ENCODE measurements at regions not wholly inside any gene's neighbourhood (a gene's known extent, or its start where the extent isn't known, plus 50 kb on each side); places are given as distances from the start of the nearest gene placed in this dataset.

DNA sequence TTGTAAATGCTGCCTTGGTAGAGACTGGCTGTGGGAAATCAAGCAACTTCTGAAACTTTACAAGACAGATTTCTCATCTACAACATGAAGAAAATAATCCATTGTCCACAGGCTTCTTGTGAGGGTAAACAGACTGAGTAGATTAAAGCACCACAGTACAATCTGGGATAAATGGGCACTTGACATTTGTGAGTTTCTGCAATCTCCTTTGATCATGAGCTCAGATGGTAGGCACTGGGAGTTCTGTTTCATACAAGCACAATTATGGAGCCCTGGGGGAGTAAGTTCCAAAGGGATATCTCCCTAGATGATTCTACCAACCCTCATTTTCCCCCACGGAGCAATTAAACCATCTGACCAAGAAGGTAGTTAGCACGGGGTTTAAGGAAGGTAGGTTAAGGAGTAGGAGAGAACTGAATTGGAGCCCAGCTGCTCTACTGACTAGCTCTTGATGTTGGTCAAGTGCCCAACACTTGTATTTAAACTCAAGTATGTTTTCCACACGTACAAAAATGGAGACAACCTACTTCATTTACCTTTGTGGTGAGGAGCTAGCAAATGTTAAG, 479.5 kb upstream of the TNC start:
- POLR2A ChIA-PET = no interaction called here
- Mint-ChIP-seq H3K9me3 (no peaks in the 10 kb centered on the region), H3K27ac (no peak overlapping the region), H3K4me3 (no peak overlapping the region), H3K27me3 (peaks cover 16% of the 10 kb centered on the region), H3K36me3 (no peaks in the 10 kb centered on the region), H3K4me1 (no peaks in the 10 kb centered on the region)
- DNase-seq (no peak), ATAC-seq (ENCODE audit: low read depth) (no peak)

DNA sequence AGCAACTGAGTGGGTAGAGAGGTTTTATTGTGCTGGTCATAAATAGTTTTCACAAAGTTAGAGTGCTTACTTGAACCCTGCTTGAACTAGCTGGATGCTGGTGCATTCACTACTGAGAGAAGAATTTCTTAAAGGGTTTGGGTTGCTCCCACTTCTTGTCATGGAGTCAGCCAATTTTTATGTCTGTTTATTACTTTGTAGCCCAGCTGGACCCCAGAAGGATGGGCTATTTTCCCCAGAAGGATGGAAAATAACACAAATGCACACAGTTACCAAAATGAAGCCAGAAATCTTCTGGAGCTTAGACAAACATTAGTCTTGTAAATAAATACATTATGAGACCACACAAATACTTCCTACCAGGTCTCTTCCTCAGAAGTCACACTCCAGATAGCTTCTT, 480.8 kb upstream of the TNC start:
- Mint-ChIP-seq H3K4me1 (no peaks in the 10 kb centered on the region), H3K36me3 (no peaks in the 10 kb centered on the region), H3K9me3 (no peaks in the 10 kb centered on the region), H3K4me3 (no peak overlapping the region), H3K27ac (no peak overlapping the region), H3K27me3 (peaks cover 16% of the 10 kb centered on the region)
- ATAC-seq (ENCODE audit: low read depth) = no peak
- no peak for DNase-seq
- POLR2A ChIA-PET = no interaction called here

DNA sequence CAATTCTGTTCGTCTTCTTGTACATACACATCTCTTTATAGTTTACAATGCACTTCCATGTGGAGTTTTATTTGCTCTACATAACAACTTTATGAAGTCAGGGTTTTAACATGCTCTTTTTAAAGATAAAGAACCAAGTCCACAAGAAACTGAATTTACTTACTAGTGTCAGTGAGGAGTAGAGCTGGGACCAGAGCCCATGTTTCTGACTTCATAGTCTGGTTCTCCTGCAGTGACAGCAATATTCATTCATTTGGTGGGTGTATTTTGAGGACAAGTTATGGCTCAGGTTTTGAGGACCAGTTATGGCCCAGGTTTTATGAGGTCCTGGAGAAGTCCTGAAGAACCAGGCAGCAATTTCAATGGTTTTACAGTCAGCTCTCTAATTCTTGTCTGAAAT, 481.9 kb upstream of the TNC start:
- no peak overlapping the region for H3K27ac Mint-ChIP-seq
- H3K27me3 Mint-ChIP-seq = peaks cover 13% of the 10 kb centered on the region
- no peak overlapping the region for H3K4me3 Mint-ChIP-seq
- no peak for ATAC-seq (ENCODE audit: low read depth)
- POLR2A ChIA-PET = no interaction called here
- DNase-seq = no peak
- no peaks in the 10 kb centered on the region for H3K4me1 Mint-ChIP-seq
- H3K9me3 Mint-ChIP-seq = no peaks in the 10 kb centered on the region
- no peaks in the 10 kb centered on the region for H3K36me3 Mint-ChIP-seq

DNA sequence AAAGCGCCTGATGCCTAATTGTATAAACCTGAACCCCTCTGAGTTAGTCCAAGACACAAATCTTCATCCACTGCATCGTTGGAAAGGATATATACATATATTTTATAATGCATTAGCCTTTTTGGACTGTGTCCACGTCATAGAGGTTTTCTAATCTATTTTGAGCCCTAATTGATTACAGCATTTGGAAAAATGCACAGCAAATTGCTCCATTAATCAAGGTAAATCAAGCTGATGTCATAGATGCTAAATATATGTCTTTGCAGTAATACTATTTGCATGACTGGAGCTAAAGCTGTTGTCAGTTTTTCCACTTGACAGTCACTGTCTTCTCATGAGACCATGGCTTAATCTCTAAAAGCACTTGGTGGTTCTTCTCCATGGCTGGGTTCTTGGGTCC, 483.5 kb upstream of the TNC start:
- Mint-ChIP-seq H3K27me3 (peaks cover 5% of the 10 kb centered on the region), H3K36me3 (no peaks in the 10 kb centered on the region), H3K4me3 (no peak overlapping the region), H3K27ac (no peak overlapping the region), H3K9me3 (no peaks in the 10 kb centered on the region), H3K4me1 (no peaks in the 10 kb centered on the region)
- DNase-seq = no peak
- POLR2A ChIA-PET = no interaction called here
- ATAC-seq (ENCODE audit: low read depth) = no peak

DNA sequence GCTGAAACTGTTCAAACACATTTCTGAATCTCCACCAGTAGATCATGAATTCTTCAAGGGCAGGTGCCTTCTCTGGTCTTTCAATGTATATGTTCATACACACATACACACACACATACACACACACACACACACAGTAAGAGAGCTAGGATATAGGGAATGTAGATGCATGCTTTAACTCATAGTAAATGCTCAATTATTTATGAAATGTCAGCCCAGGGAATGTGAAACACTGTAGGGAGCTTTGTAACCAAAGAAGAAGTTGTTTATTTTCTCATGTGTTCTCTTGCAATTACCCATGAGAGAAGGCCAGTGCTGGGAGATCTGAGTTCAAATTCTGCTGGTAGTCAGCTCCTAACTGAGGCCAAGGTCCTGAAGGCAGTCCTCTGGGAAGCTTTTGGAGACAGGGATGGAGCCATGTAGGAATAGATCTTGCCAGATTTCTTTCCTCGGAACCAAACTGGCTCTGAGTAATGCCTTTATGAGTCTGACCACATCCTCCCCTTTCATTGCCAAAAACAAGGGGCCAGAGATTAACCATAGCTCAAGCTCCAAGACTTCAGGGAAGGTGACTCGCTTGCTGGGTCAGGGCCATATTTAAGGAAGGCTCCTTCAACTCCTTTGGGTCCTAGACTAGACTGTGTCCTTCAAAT, 487.0 kb upstream of the TNC start:
- Mint-ChIP-seq H3K4me3 (no peak overlapping the region), H3K36me3 (no peaks in the 10 kb centered on the region)

DNA sequence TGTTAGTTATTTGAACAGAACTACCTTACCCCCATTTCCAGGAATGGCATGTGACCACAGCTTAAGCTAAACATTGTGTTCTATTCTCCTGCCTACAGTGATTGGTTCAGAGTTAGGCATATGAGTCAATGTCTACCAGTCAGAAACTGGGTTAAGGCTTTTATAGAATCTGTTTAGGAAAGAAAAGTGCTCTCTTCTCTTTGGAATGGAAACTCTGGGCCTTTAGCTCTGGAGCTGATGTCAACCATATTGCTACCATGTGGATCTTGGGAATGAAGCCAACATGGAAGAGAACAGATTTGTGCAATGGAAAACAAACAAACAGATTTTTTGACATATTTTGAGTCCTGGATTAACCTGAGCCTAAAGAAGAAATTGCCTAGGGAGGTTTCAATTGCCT, 488.9 kb upstream of the TNC start:
- Mint-ChIP-seq H3K27ac (no peak overlapping the region), H3K4me1 (no peaks in the 10 kb centered on the region)
- no peak for ATAC-seq (ENCODE audit: low read depth)

More for the DNA sequence above, 487.0 kb upstream of the TNC start:
- Mint-ChIP-seq H3K9me3 (no peaks in the 10 kb centered on the region), H3K27me3 (no peaks in the 10 kb centered on the region), H3K27ac (no peak overlapping the region), H3K4me1 (no peaks in the 10 kb centered on the region)
- no peak for DNase-seq
- POLR2A ChIA-PET = no interaction called here
- no peak for ATAC-seq (ENCODE audit: low read depth)

DNA sequence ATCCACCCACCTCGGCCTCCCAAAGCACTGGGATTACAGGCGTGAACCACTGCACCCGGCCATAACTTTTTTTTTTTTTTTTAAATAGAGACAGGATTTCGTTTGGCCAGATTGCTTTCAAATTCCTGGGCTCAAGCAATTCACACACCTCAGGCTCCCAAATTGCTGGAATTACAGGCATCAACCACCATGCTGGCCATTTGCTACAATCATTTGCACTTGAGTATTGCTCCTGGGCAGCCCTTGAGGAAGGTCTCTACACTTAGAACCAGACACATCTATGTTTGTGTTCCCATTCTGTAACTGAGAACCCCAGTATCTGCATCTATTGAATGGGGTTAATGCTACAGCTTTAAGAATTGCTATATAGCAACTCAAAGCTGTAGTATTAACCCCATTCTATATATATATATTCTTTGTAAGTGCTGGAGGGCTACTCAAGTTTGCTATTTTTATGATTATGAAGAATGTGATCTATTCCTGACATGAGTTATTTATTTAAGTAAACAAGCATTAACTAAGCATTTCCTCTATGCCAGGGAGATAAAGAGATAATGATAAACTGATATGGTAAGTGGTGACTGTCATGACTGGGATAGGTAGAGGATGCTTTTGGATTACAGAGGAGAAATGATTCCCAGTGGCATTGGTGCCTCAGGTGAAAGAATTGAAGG, 496.5 kb upstream of the TNC start:
- Mint-ChIP-seq H3K27ac (no peak overlapping the region), H3K9me3 (no peaks in the 10 kb centered on the region), H3K27me3 (no peaks in the 10 kb centered on the region), H3K4me3 (no peak overlapping the region), H3K36me3 (no peaks in the 10 kb centered on the region), H3K4me1 (no peaks in the 10 kb centered on the region)
- ATAC-seq (ENCODE audit: low read depth) = no peak
- DNase-seq = no peak
- POLR2A ChIA-PET = no interaction called here

More for the DNA sequence above, 488.9 kb upstream of the TNC start:
- no peaks in the 10 kb centered on the region for H3K9me3 Mint-ChIP-seq
- no peaks in the 10 kb centered on the region for H3K36me3 Mint-ChIP-seq
- H3K4me3 Mint-ChIP-seq = no peak overlapping the region
- POLR2A ChIA-PET = no interaction called here
- no peaks in the 10 kb centered on the region for H3K27me3 Mint-ChIP-seq
- no peak for DNase-seq

DNA sequence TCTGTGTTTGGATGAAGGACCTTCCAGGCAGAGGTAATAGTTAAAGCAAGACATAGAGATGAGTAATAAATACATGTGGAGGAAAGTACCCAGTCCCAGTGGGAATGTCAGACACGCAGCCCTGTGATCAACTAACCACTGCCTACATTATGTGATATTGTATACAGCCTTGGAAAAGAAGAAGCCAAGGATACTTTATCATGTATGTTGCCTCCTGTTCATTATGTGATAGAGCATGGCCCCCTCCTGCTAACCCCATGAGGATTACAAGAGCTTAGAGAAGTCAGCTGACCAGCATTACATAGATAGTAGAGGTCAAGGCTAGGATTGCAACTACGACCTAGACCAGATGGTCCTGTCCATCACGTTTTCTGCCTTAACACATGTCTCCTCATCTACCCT, 497.0 kb upstream of the TNC start:
- no peaks in the 10 kb centered on the region for H3K4me1 Mint-ChIP-seq
- no peak overlapping the region for H3K4me3 Mint-ChIP-seq
- H3K36me3 Mint-ChIP-seq = no peaks in the 10 kb centered on the region
- POLR2A ChIA-PET = no interaction called here
- no peak for DNase-seq
- no peak for ATAC-seq (ENCODE audit: low read depth)
- no peaks in the 10 kb centered on the region for H3K9me3 Mint-ChIP-seq
- no peak overlapping the region for H3K27ac Mint-ChIP-seq
- no peaks in the 10 kb centered on the region for H3K27me3 Mint-ChIP-seq

DNA sequence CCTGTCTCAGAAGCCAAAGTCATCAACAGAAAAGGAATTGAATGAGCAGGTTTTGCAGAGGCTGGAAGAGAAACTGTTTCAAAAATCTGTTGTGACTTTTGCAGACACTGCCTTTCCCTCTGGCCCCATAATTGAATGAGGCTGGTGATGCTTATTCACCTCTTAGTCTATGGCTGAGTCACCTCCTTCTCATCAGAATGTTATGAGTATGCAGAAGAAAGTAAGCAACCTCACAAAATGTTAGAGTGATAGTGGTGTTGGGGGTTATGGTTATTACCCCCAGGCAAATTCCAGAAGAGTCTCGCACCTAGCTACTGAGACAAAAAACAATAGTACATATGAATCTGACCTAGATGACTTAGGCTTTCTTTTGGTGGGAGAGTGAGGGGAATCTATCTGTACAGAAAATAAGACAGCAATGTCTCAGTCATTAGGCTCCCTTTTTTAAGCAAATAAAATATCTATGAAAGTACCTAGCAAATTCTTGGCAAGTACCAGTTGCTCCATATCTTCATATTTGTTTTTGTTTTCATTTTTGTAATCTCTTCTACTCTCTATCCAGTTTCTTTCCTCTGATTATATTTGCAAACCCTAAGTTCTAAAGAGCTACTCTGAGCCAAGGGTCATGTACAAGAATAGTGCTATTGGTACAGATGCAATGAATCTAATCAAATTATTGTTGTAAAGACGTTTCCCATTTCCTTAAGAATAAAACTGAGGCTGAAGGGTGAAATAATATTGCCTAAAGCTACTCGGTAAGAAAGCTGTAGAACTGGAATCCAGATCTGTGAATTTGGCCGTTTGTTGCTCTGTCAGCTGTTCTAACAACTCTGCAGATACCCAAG, 498.1 kb upstream of the TNC start:
- ATAC-seq (ENCODE audit: low read depth) = no peak
- Mint-ChIP-seq H3K27me3 (no peaks in the 10 kb centered on the region), H3K9me3 (no peaks in the 10 kb centered on the region), H3K4me3 (no peak overlapping the region), H3K27ac (no peak overlapping the region), H3K4me1 (no peaks in the 10 kb centered on the region), H3K36me3 (no peaks in the 10 kb centered on the region)
- no peak for DNase-seq
- POLR2A ChIA-PET = no interaction called here

DNA sequence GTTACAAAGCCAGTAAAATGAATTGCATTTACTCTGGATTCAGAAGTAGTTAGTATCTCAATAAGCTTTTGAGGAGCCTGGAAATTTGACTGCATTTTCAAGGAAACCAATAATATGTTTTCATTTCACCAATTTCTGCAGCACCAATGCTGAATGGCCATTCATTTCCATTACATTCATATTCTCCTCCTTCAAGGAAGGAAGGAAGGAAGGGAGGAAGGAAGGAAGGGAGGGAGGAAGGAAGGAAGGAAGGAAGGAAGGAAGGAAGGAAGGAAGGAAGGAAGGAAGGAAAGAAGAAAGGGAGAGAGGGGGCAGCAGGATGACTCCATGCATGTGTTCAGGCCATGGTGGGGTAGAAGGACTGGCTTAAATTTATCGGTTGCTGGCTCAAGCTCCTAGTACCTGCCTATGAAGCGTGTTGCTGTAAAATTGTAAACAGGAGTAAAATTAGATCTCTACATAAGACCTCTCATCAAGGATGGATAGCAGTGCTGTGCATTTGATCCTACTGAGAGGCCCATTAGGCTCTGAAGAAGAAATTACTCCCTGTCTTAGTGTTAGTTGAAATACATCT, 498.8 kb upstream of the TNC start:
- DNase-seq = no peak
- no peaks in the 10 kb centered on the region for H3K4me1 Mint-ChIP-seq
- H3K27me3 Mint-ChIP-seq = no peaks in the 10 kb centered on the region
- H3K4me3 Mint-ChIP-seq = no peak overlapping the region
- no peak overlapping the region for H3K27ac Mint-ChIP-seq
- no peak for ATAC-seq (ENCODE audit: low read depth)
- H3K36me3 Mint-ChIP-seq = no peaks in the 10 kb centered on the region
- no peaks in the 10 kb centered on the region for H3K9me3 Mint-ChIP-seq
- POLR2A ChIA-PET = no interaction called here

DNA sequence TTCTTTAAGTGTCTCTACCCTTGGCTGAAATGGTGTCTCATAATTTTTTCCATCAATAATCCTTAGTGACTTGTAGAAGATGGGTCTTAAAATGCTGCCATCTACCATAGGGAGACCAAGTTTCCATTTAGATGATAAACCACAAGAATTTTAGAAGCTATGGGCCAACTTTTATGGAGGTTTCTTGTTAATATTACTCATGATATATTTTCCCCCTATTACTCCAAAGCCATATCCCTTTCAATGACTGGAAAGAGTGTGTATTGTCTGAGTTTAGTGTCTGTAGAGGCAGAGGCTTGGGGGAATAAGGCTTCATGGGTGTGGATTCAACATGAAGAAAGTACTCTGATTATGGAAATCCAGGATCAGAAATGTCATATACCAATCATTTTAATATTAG, 507.3 kb upstream of the TNC start:
- no peak overlapping the region for H3K27ac Mint-ChIP-seq
- no peak for ATAC-seq (ENCODE audit: low read depth)
- POLR2A ChIA-PET = no interaction called here
- no peaks in the 10 kb centered on the region for H3K36me3 Mint-ChIP-seq
- H3K27me3 Mint-ChIP-seq = no peaks in the 10 kb centered on the region
- no peaks in the 10 kb centered on the region for H3K9me3 Mint-ChIP-seq
- H3K4me3 Mint-ChIP-seq = no peak overlapping the region
- H3K4me1 Mint-ChIP-seq = no peaks in the 10 kb centered on the region
- no peak for DNase-seq

DNA sequence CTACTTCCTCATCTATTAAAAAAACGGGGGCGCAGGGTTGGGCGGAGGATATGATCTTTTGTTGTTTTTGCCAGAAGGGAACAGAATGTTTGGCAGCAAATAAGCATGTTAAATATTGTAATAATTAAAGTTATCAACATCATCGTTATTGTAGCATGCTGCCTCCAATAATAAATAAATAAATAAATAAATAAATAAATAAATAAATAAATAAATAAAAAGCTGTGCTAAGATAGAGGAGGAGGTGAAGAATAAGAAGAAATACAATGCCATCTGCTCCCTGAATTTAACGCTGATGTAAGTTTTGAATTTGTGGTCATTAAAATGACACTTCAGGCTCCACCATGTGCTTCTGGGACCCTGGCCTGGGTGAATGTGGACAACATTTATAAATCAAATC, 508.0 kb upstream of the TNC start:
- Mint-ChIP-seq H3K36me3 (no peaks in the 10 kb centered on the region), H3K4me3 (no peak overlapping the region), H3K4me1 (no peaks in the 10 kb centered on the region), H3K27me3 (no peaks in the 10 kb centered on the region), H3K9me3 (no peaks in the 10 kb centered on the region), H3K27ac (no peak overlapping the region)
- ATAC-seq (ENCODE audit: low read depth) = no peak
- no peak for DNase-seq
- POLR2A ChIA-PET = no interaction called here

DNA sequence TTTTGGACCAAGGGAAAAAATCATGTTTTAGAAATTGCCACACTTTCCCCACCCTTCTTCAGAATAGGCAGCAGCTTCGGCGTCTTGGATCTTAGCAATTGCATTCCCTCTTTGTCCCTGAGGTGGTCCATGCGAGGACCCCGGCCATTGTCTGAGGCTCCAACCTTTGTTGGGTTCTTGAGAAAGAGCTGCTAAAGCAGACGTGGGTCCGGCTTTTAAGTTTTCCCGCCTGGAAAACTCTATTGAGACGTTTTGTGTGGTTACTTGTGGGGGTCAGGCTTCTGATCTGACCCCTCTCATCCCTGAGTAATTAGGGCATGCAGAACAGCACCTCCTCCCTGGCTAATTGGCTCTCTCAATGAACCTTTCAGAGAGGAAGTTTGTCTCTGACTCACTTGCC, 509.6 kb upstream of the TNC start:
- POLR2A ChIA-PET = no interaction called here
- no peak for ATAC-seq (ENCODE audit: low read depth)
- Mint-ChIP-seq H3K4me1 (no peaks in the 10 kb centered on the region), H3K9me3 (no peaks in the 10 kb centered on the region), H3K4me3 (no peak overlapping the region), H3K36me3 (no peaks in the 10 kb centered on the region), H3K27ac (no peak overlapping the region), H3K27me3 (no peaks in the 10 kb centered on the region)
- no peak for DNase-seq
